BLaER1 treated with 17β-estradiol and CSF1 and Interleukin-3, amounts not matched to agents 10 nM and 100 nM (cell line): ENCODE measurements at regions not wholly inside any gene's neighbourhood (a gene's known extent, or its start where the extent isn't known, plus 50 kb on each side); places are given as distances from the start of the nearest gene placed in this dataset.

ENCODE experiments used
- H3K27ac ChIP-seq, 11 experiments: shearing (Covaris generic); formaldehyde crosslinking; 2 replicates each; pipeline ENCODE4 v1.8.1; 2022
- H3K27me3 ChIP-seq, 11 experiments: shearing (Covaris generic); formaldehyde crosslinking; 2 replicates each; pipeline ENCODE4 v1.8.1; 2022
- H3K36me3 ChIP-seq, 11 experiments: shearing (Covaris generic); formaldehyde crosslinking; 2 replicates each; pipeline ENCODE4 v1.8.1; 2022
- H3K4me1 ChIP-seq, 10 experiments: shearing (Covaris generic); formaldehyde crosslinking; 2 replicates each; pipeline ENCODE4 v1.8.1; 2022
- H3K4me2 ChIP-seq, 11 experiments: shearing (Covaris generic); formaldehyde crosslinking; 2 replicates each; pipeline ENCODE4 v1.8.1; 2022
- H3K4me3 ChIP-seq, 10 experiments: shearing (Covaris generic); formaldehyde crosslinking; 2 replicates each; pipeline ENCODE4 v1.8.1; 2022
- H3K9ac ChIP-seq, 11 experiments: shearing (Covaris generic); formaldehyde crosslinking; 2 replicates each; pipeline ENCODE4 v1.8.1; 2022
- H3K9me3 ChIP-seq, 11 experiments: shearing (Covaris generic); formaldehyde crosslinking; replicated peaks in 1 of 11; 2 replicates each; pipeline ENCODE4 v1.8.1; 2022
- H4K20me1 ChIP-seq, 11 experiments: shearing (Covaris generic); formaldehyde crosslinking; 2 replicates each; pipeline ENCODE4 v1.8.1; 2022
- Cebpa-rat ChIP-seq, 11 experiments: shearing (Covaris generic); IDR thresholded peaks; 2 replicates each; pipeline ENCODE4 v1.8.1; 2022

GRCh38 chr6:106918115-106918514 is 56.4 kb downstream of the CD24 start:
- no peak overlapping the region for H3K9ac ChIP-seq
- H3K4me2 ChIP-seq = no peak overlapping the region
- no peaks in the 10 kb centered on the region for H4K20me1 ChIP-seq
- H3K9me3 ChIP-seq = peaks cover 0 to 6% (median 0%) of the 10 kb centered on the region in 11 experiments; a peak in 3 of 22 replicates
- no peak for TF ChIP-seq Cebpa-rat (IDR thresholded peaks at IDR 0.05)
- no peaks in the 10 kb centered on the region for H3K36me3 ChIP-seq
- no peak overlapping the region for H3K27ac ChIP-seq
- H3K27me3 ChIP-seq = no peaks in the 10 kb centered on the region
- H3K4me3 ChIP-seq = no peak overlapping the region
- no peaks in the 10 kb centered on the region for H3K4me1 ChIP-seq

DNA sequence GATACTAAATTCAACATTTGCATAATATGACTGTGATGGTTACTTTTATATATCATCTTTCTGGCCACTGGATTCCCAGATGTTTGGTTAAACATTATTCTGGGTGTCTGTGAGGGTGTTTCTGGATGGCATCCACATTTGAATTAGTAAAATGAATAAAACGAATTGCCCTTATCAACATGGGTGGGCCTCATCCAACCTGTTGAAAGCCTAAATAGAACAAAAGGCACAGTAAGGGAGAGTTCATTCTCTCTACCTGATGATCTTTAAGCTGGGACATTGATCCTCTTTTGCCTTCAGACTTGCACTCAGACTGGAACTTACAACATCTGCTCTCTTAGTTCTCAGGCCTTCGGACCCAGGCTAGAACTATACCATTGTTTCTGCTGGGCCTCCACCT is 57.6 kb downstream of the CD24 start:
- no peak for TF ChIP-seq Cebpa-rat (IDR thresholded peaks at IDR 0.05)
- H3K9ac ChIP-seq = no peak overlapping the region
- no peak overlapping the region for H3K4me2 ChIP-seq
- H3K9me3 ChIP-seq = peaks cover 0 to 6% (median 0%) of the 10 kb centered on the region in 11 experiments; a peak in 3 of 22 replicates
- H3K27ac ChIP-seq = no peak overlapping the region
- H3K27me3 ChIP-seq = no peaks in the 10 kb centered on the region
- H4K20me1 ChIP-seq = no peaks in the 10 kb centered on the region
- H3K4me3 ChIP-seq = no peak overlapping the region
- 0 out of 20 replicates have a peak, but pooled peaks cover 0 to 2% (median 0%) of the 10 kb centered on the region in 10 experiments for H3K4me1 ChIP-seq
- no peaks in the 10 kb centered on the region for H3K36me3 ChIP-seq

DNA sequence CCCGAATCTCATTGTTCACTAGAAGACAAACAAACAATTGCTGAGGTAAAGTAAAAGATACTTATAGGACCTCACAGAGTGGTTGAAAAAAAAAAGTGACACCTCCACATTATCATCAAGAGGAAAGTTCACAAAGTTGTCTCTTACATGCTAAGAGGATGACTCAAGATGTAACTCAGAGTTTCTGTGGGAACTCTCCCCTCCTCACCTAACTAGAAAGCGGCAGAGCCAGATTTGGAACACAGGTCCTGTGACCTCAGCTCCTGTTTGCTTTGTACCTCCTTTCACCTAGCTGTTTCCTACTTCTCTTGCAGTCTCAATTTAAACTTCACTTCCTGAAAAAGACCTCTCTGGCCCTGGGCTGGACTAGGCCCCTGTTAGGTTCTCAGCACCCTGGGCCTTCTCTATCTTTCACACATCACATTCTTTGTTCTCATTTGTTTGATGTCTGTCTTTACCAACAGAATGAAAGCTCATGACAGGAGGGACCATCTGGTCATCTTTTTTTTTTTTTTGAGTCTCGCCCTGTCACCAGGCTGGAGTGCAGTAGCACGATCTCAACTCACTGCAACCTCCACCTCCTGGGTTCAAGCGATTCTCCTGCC is 60.8 kb downstream of the CD24 start:
- H3K9me3 ChIP-seq = peaks cover 0 to 6% (median 0%) of the 10 kb centered on the region in 11 experiments; a peak in 3 of 22 replicates
- no peak overlapping the region for H3K27ac ChIP-seq
- TF ChIP-seq Cebpa-rat (IDR thresholded peaks at IDR 0.05) = no peak
- H3K27me3 ChIP-seq = no peaks in the 10 kb centered on the region
- no peaks in the 10 kb centered on the region for H4K20me1 ChIP-seq
- no peak overlapping the region for H3K4me2 ChIP-seq
- H3K9ac ChIP-seq = no peak overlapping the region
- no peaks in the 10 kb centered on the region for H3K36me3 ChIP-seq
- H3K4me1 ChIP-seq = peaks cover 0 to 17% (median 13%) of the 10 kb centered on the region in 10 experiments; a peak in 12 of 20 replicates
- no peak overlapping the region for H3K4me3 ChIP-seq

DNA sequence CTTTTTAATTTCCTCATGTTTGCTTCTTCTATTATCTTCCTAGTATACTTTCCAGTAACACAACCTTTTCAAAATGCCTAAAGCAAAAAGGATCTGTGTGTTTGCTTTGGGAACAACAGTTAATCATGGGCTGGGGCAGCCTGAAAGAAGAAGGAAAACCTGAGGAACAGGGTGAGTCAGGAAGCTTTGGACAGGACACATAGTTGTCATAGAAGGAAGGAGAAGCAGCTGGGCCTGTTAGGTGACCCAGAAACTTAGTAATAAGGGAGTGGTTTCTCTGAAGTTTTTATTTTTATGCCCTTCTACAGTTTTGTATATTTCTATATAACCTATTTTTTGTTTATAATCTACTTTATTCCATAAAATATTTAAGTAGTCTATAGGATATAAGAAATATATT is 61.4 kb downstream of the CD24 start:
- H4K20me1 ChIP-seq = no peaks in the 10 kb centered on the region
- no peak overlapping the region for H3K4me3 ChIP-seq
- H3K4me1 ChIP-seq = peaks cover 0 to 17% (median 13%) of the 10 kb centered on the region in 10 experiments; a peak in 12 of 20 replicates
- no peaks in the 10 kb centered on the region for H3K36me3 ChIP-seq
- no peak overlapping the region for H3K27ac ChIP-seq
- no peaks in the 10 kb centered on the region for H3K27me3 ChIP-seq
- H3K4me2 ChIP-seq = no peak overlapping the region
- TF ChIP-seq Cebpa-rat (IDR thresholded peaks at IDR 0.05) = no peak
- H3K9ac ChIP-seq = no peak overlapping the region
- peaks cover 0 to 6% (median 0%) of the 10 kb centered on the region in 11 experiments; a peak in 3 of 22 replicates for H3K9me3 ChIP-seq

DNA sequence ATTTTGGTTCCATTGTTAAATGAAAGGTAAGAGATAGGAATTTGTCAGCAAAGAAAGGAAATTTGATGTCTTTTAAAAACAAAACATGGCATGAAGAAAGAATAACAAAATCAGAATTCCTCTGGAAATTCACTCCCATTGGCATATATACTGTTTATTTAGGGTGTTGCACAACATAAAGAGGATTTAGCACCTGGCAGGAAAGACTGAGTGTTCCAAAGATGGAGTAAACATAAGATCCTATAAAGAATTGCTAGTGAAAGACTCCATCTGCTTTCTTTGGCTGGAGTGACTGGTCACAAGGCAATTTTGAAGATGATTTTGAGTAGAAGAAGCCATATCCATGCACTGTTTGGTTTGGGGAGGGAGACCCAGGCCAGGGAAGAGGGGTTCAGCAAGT is 62.4 kb downstream of the CD24 start:
- peaks cover 0 to 6% (median 0%) of the 10 kb centered on the region in 11 experiments; a peak in 3 of 22 replicates for H3K9me3 ChIP-seq
- no peak for TF ChIP-seq Cebpa-rat (IDR thresholded peaks at IDR 0.05)
- no peaks in the 10 kb centered on the region for H3K36me3 ChIP-seq
- no peaks in the 10 kb centered on the region for H4K20me1 ChIP-seq
- H3K27ac ChIP-seq = no peak overlapping the region
- no peak overlapping the region for H3K4me2 ChIP-seq
- no peaks in the 10 kb centered on the region for H3K27me3 ChIP-seq
- H3K4me1 ChIP-seq = peaks cover 0 to 17% (median 13%) of the 10 kb centered on the region in 10 experiments; a peak in 12 of 20 replicates
- no peak overlapping the region for H3K4me3 ChIP-seq
- H3K9ac ChIP-seq = no peak overlapping the region

DNA sequence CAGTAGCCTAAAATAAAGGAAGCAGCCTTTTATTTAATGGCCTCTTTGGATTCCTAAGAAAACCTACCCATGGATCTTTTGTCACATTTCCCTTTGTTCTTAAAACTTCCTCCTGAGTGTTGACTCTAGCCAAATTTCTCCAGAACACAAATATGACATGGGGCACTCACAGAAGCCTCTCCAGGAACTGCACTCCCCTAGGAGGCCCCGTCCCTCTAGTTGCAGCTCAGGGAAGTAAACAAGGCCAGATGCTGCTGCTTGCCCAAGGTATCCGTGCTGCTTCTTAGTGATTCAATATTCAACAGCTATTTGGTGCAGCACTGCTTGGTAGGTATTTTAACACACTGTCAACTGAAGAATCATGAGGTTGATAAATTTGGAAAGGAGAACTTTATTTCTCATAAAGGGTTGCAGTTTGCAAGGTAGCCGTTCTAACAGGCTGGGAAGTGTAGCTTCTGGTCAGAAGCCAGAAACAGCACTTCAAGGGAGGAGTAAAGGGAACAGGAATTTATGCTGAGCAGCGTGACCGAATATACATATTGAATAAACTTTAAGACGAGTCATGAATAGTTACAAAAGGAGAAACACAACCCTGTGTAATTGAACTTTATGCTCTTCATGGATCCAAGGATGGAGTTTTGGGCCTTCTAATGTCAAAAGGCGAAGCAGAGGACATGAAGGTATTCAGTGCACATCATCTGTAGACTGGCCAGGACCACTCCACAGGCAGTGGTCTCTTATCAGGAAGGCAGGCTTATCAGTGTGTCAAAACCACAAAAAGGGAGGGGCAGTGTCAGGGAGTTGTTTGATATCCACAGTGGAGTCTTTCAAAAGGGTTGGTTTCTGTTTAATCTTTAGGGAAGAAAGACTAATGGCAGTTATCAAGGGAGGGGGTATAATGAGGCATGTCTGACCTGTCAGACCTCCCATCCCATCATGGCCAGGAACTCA is 63.3 kb downstream of the CD24 start:
- no peak for TF ChIP-seq Cebpa-rat (IDR thresholded peaks at IDR 0.05)
- Histone ChIP-seq H3K27me3 (no peaks in the 10 kb centered on the region), H3K27ac (no peak overlapping the region), H4K20me1 (no peaks in the 10 kb centered on the region), H3K36me3 (no peaks in the 10 kb centered on the region), H3K4me3 (no peak overlapping the region), H3K4me2 (peak overlapping the region in 7 of 11 experiments; percentile 0 to 33 (median 20); a peak in 5 of 22 replicates), H3K9ac (no peak overlapping the region), H3K9me3 (peaks cover 0 to 6% (median 0%) of the 10 kb centered on the region in 11 experiments; a peak in 3 of 22 replicates), H3K4me1 (peaks cover 0 to 17% (median 13%) of the 10 kb centered on the region in 10 experiments; a peak in 12 of 20 replicates)

GRCh38 chr6:106908386-106908840 is 66.1 kb downstream of the CD24 start:
- H3K27me3 ChIP-seq = no peaks in the 10 kb centered on the region
- no peak for TF ChIP-seq Cebpa-rat (IDR thresholded peaks at IDR 0.05)
- H3K4me1 ChIP-seq = peaks cover 0 to 17% (median 13%) of the 10 kb centered on the region in 10 experiments; a peak in 12 of 20 replicates
- H3K4me3 ChIP-seq = no peak overlapping the region
- H3K36me3 ChIP-seq = no peaks in the 10 kb centered on the region
- no peak overlapping the region for H3K27ac ChIP-seq
- H3K9ac ChIP-seq = no peak overlapping the region
- H3K9me3 ChIP-seq = no peaks in the 10 kb centered on the region; a peak in 1 of 22 replicates
- no peak overlapping the region for H3K4me2 ChIP-seq
- H4K20me1 ChIP-seq = no peaks in the 10 kb centered on the region

- H3K4me1 ChIP-seq = peaks cover 0 to 17% (median 13%) of the 10 kb centered on the region in 10 experiments; a peak in 12 of 20 replicates
- H3K9ac ChIP-seq = no peak overlapping the region
- H3K4me3 ChIP-seq = no peak overlapping the region
- no peak for TF ChIP-seq Cebpa-rat (IDR thresholded peaks at IDR 0.05)
- H3K27ac ChIP-seq = no peak overlapping the region
- H4K20me1 ChIP-seq = no peaks in the 10 kb centered on the region
- H3K4me2 ChIP-seq = no peak overlapping the region
- H3K9me3 ChIP-seq = peaks cover 0 to 5% (median 0%) of the 10 kb centered on the region in 11 experiments; a peak in 4 of 22 replicates
- no peaks in the 10 kb centered on the region for H3K27me3 ChIP-seq
- no peaks in the 10 kb centered on the region for H3K36me3 ChIP-seq
Observed at GRCh38 chr6:106907754-106908153, 66.8 kb downstream of the CD24 start.

DNA sequence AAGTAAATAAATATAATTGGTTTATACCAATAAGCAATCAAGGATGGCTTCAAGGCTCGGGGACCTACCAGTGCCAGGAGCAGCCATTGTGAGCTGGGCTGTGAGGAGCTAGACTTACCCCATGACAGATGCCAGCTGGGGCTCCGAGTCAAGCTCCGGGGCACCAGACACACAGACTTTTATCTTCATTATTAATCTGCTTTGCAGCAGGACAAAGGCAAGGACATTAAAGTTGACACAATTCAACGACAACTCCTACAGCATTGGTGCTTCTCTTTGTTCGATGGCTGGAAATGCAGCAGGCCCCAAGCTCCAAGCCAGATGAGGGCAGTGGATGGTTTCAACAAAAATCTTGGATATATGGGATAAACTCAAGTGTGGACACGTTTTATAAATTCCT is 68.3 kb downstream of the CD24 start:
- no peak for TF ChIP-seq Cebpa-rat (IDR thresholded peaks at IDR 0.05)
- Histone ChIP-seq H3K9ac (no peak overlapping the region), H3K9me3 (peaks cover 8 to 20% (median 15%) of the 10 kb centered on the region in 11 experiments)

More for the DNA sequence above, 68.3 kb downstream of the CD24 start:
- Histone ChIP-seq H3K4me3 (no peak overlapping the region), H3K27ac (no peak overlapping the region), H3K4me1 (peaks cover 0 to 9% (median 8%) of the 10 kb centered on the region in 10 experiments; a peak in 12 of 20 replicates), H3K27me3 (no peaks in the 10 kb centered on the region), H3K4me2 (no peak overlapping the region), H3K36me3 (no peaks in the 10 kb centered on the region; a peak in 1 of 22 replicates), H4K20me1 (no peaks in the 10 kb centered on the region)
